Chondrocyte (in vitro differentiated cells): ENCODE measurements at regions not wholly inside any gene's neighbourhood (a gene's known extent, or its start where the extent isn't known, plus 50 kb on each side); places are given as distances from the start of the nearest gene placed in this dataset.

Source experiments
- DNase-seq: peaks from one replicate; pipeline ENCODE4 v3.0.0; 2021; ENCODE audit warnings: mixed read lengths, low spot score
- H3K27ac Mint-ChIP-seq: one replicate; pipeline ENCODE4 v1.8.0; 2021; ENCODE audit warnings: mild to moderate bottlenecking, moderate library complexity, mixed read lengths; ENCODE audit not compliant: unreplicated experiment
- H3K27me3 Mint-ChIP-seq: 2 replicates; pipeline ENCODE4 v1.8.0; 2021; ENCODE audit warnings: low read depth, mixed read lengths
- H3K36me3 Mint-ChIP-seq: 2 replicates; pipeline ENCODE4 v1.8.0; 2021; ENCODE audit warnings: low read depth, mixed read lengths
- H3K4me1 Mint-ChIP-seq: 2 replicates; pipeline ENCODE4 v1.8.0; 2021; ENCODE audit warnings: low read depth, mild to moderate bottlenecking, mixed read lengths
- H3K4me3 Mint-ChIP-seq: one replicate; pipeline ENCODE4 v1.8.0; 2021; ENCODE audit warnings: mild to moderate bottlenecking, moderate library complexity, mixed read lengths; ENCODE audit not compliant: unreplicated experiment
- H3K9me3 Mint-ChIP-seq: 2 replicates; pipeline ENCODE4 v1.8.0; 2021; ENCODE audit warnings: low read depth, mixed read lengths
- TF ChIP-seq, protein P1 (sequence below): fragments of 200-600 bp; sonication (generic); IDR thresholded peaks from 2 replicates; pipeline ENCODE4 v1.5.0; 2021; ENCODE audit warnings: antibody characterized with exemption, mild to moderate bottlenecking, moderate library complexity

GRCh38 chr22:47944941-47945340 lies 1182.5 kb downstream of the TBC1D22A start:
- DNase-seq: no peak
- Mint-ChIP-seq H3K4me1 (no peaks in the 10 kb centered on the region), H3K27me3 (peaks cover 10% of the 10 kb centered on the region), H3K4me3 (no peak overlapping the region), H3K36me3 (no peaks in the 10 kb centered on the region), H3K27ac (no peak overlapping the region), H3K9me3 (peaks cover 13% of the 10 kb centered on the region)
- TF ChIP-seq, protein P1, sequence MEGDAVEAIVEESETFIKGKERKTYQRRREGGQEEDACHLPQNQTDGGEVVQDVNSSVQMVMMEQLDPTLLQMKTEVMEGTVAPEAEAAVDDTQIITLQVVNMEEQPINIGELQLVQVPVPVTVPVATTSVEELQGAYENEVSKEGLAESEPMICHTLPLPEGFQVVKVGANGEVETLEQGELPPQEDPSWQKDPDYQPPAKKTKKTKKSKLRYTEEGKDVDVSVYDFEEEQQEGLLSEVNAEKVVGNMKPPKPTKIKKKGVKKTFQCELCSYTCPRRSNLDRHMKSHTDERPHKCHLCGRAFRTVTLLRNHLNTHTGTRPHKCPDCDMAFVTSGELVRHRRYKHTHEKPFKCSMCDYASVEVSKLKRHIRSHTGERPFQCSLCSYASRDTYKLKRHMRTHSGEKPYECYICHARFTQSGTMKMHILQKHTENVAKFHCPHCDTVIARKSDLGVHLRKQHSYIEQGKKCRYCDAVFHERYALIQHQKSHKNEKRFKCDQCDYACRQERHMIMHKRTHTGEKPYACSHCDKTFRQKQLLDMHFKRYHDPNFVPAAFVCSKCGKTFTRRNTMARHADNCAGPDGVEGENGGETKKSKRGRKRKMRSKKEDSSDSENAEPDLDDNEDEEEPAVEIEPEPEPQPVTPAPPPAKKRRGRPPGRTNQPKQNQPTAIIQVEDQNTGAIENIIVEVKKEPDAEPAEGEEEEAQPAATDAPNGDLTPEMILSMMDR: no peak

- H3K9me3 Mint-ChIP-seq: peaks cover 8% of the 10 kb centered on the region
- H3K27me3 Mint-ChIP-seq: peaks cover 9% of the 10 kb centered on the region
- no peaks in the 10 kb centered on the region for H3K4me1 Mint-ChIP-seq
- no peak overlapping the region for H3K27ac Mint-ChIP-seq
- no peak overlapping the region for H3K4me3 Mint-ChIP-seq
- TF ChIP-seq, protein P1: no peak
- H3K36me3 Mint-ChIP-seq: no peaks in the 10 kb centered on the region
- no peak for DNase-seq
Observed at GRCh38 chr22:47943729-47944700, 1181.6 kb downstream of the TBC1D22A start.

- Mint-ChIP-seq H3K4me1 (no peaks in the 10 kb centered on the region), H3K4me3 (no peak overlapping the region), H3K36me3 (no peaks in the 10 kb centered on the region), H3K27me3 (peaks cover 9% of the 10 kb centered on the region), H3K27ac (no peak overlapping the region), H3K9me3 (peaks cover 17% of the 10 kb centered on the region)
- DNase-seq: no peak
- TF ChIP-seq, protein P1: no peak
Observed at GRCh38 chr22:47940211-47940610, 1177.8 kb downstream of the TBC1D22A start.

GRCh38 chr22:47933891-47934290 lies 1171.4 kb downstream of the TBC1D22A start:
- no peaks in the 10 kb centered on the region for H3K27me3 Mint-ChIP-seq
- TF ChIP-seq, protein P1: no peak
- H3K4me1 Mint-ChIP-seq: peaks cover 5% of the 10 kb centered on the region
- H3K36me3 Mint-ChIP-seq: no peaks in the 10 kb centered on the region
- peaks cover 19% of the 10 kb centered on the region for H3K9me3 Mint-ChIP-seq
- DNase-seq: no peak
- H3K4me3 Mint-ChIP-seq: no peak overlapping the region
- no peak overlapping the region for H3K27ac Mint-ChIP-seq

GRCh38 chr22:47933226-47933625 lies 1170.8 kb downstream of the TBC1D22A start:
- Mint-ChIP-seq H3K36me3 (no peaks in the 10 kb centered on the region), H3K27me3 (no peaks in the 10 kb centered on the region), H3K4me1 (peaks cover 11% of the 10 kb centered on the region), H3K27ac (no peak overlapping the region), H3K4me3 (no peak overlapping the region), H3K9me3 (peaks cover 19% of the 10 kb centered on the region)
- TF ChIP-seq, protein P1: no peak
- DNase-seq: no peak
